ENCODE measurements at regions not wholly inside any gene's neighbourhood (a gene's known extent, or its start where the extent isn't known, plus 50 kb on each side); places are given as distances from the start of the nearest gene placed in this dataset.

GRCh38 chr18:22882084-22882483 lies 51.0 kb upstream of the RBBP8 start:
- Histone ChIP-seq H3K27me3 (ENCODE audit: control insufficient read depth, insufficient read depth, low read length) (no peaks in the 10 kb centered on the region), H3K9me3 (ENCODE audit: control insufficient read depth, low read depth, low read length) (no peaks in the 10 kb centered on the region), H3K36me3 (ENCODE audit: control insufficient read depth, low read depth, low read length) (no peaks in the 10 kb centered on the region), H3K4me3 (ENCODE audit: low read length) (no peak overlapping the region), H3K9ac (ENCODE audit: low read length) (no peak overlapping the region), H3K27ac (ENCODE audit: low read length) (no peak overlapping the region), H3K4me1 (ENCODE audit: control insufficient read depth, low read depth, low read length) (peaks cover 5% of the 10 kb centered on the region)

- H3K27ac ChIP-seq (ENCODE audit: low read length): no peak overlapping the region
- H3K27me3 ChIP-seq (ENCODE audit: control insufficient read depth, insufficient read depth, low read length): no peaks in the 10 kb centered on the region
Observed at GRCh38 chr18:22883179-22883578, 49.9 kb upstream of the RBBP8 start.

More at GRCh38 chr18:22883179-22883578, 49.9 kb upstream of the RBBP8 start:
- no peaks in the 10 kb centered on the region for H3K9me3 ChIP-seq (ENCODE audit: control insufficient read depth, low read depth, low read length)
- peaks cover 5% of the 10 kb centered on the region for H3K4me1 ChIP-seq (ENCODE audit: control insufficient read depth, low read depth, low read length)
- no peak overlapping the region for H3K4me3 ChIP-seq (ENCODE audit: low read length)
- H3K9ac ChIP-seq (ENCODE audit: low read length): no peak overlapping the region
- no peaks in the 10 kb centered on the region for H3K36me3 ChIP-seq (ENCODE audit: control insufficient read depth, low read depth, low read length)
